OCI-LY3 (cell line): ENCODE measurements at regions not wholly inside any gene's neighbourhood (a gene's known extent, or its start where the extent isn't known, plus 50 kb on each side); places are given as distances from the start of the nearest gene placed in this dataset.

Source experiments
- H2AFZ ChIP-seq: fragments of 200-600, 300-600 bp; shearing (Covaris generic); 2 replicates; pipeline ENCODE4 v1.6.0; 2014; ENCODE audit warnings: antibody characterized with exemption, low read depth, low read length
- H3K27ac ChIP-seq: fragments of 200-600, 300-600 bp; sonication (generic); 2 replicates; pipeline ENCODE4 v1.5.1; 2014; ENCODE audit warnings: mild to moderate bottlenecking, low read length, moderate library complexity, mixed read lengths
- H3K27me3 ChIP-seq: fragments of 200-600, 300-600 bp; sonication (generic); 2 replicates; pipeline ENCODE4 v1.6.1; 2014; ENCODE audit warnings: low read depth, low read length, mixed read lengths
- H3K36me3 ChIP-seq: fragments of 200-600, 300-600 bp; sonication (generic); replicated peaks from 2 replicates; pipeline ENCODE3; 2014; ENCODE audit warnings: low read depth, low read length, mixed read lengths
- H3K4me1 ChIP-seq: fragments of 300-600, 200-600 bp; sonication (generic); 2 replicates; pipeline ENCODE4 v1.6.1; 2014; ENCODE audit warnings: low read length, mixed read lengths
- H3K4me2 ChIP-seq: fragments of 200-600, 300-600 bp; sonication (generic); 2 replicates; pipeline ENCODE4 v1.6.1; 2014; ENCODE audit warnings: low read length, mixed read lengths
- H3K4me3 ChIP-seq: fragments of 300-600, 200-600 bp; sonication (generic); 2 replicates; pipeline ENCODE4 v1.5.1; 2014; ENCODE audit warnings: antibody characterized with exemption, mild to moderate bottlenecking, low read length, moderate library complexity
- H3K79me2 ChIP-seq: fragments of 300-600, 200-600 bp; shearing (Covaris generic); 2 replicates; pipeline ENCODE4 v1.6.1; 2014; ENCODE audit warnings: mild to moderate bottlenecking, low read length, mixed read lengths
- H3K9ac ChIP-seq: fragments of 300-600, 200-600 bp; shearing (Covaris generic); 2 replicates; pipeline ENCODE4 v1.6.0; 2014; ENCODE audit warnings: mild to moderate bottlenecking, low read length, moderate library complexity
- H3K9me3 ChIP-seq: fragments of 200-600, 300-600 bp; shearing (Covaris generic); 2 replicates; pipeline ENCODE4 v1.6.1; 2014; ENCODE audit warnings: low read length, mixed read lengths; ENCODE audit not compliant: insufficient read depth
- H4K20me1 ChIP-seq: fragments of 200-600, 300-600 bp; sonication (generic); 2 replicates; pipeline ENCODE4 v1.6.1; 2016; ENCODE audit warnings: low read length, mixed read lengths; ENCODE audit not compliant: insufficient read depth
- CTCF ChIP-seq: fragments of 200-600, 300-600 bp; sonication (generic); IDR thresholded peaks from 2 replicates; pipeline ENCODE4 v1.5.1; 2014; ENCODE audit warnings: antibody characterized with exemption, low read length, low read depth
- EZH2phosphoT487 ChIP-seq: fragments of 200-600 bp; shearing (Covaris generic); IDR thresholded peaks from 2 replicates; pipeline ENCODE4 v1.6.1; 2018; ENCODE audit warnings: antibody characterized with exemption, mixed run types, low read depth

- Histone ChIP-seq H2AFZ (no peak overlapping the region), H3K27me3 (peaks cover 34% of the 10 kb centered on the region), H3K27ac (no peak overlapping the region), H3K9ac (no peak overlapping the region), H3K36me3 (no peaks in the 10 kb centered on the region), H3K4me2 (no peak overlapping the region), H4K20me1 (no peaks in the 10 kb centered on the region), H3K79me2 (no peaks in the 10 kb centered on the region), H3K9me3 (no peaks in the 10 kb centered on the region), H3K4me1 (peaks cover 11% of the 10 kb centered on the region), H3K4me3 (no peak overlapping the region)
- no peak for TF ChIP-seq EZH2phosphoT487
Observed at GRCh38 chr11:79617561-79617960, 176.7 kb upstream of the TENM4 start.

- Histone ChIP-seq H3K4me2 (no peak overlapping the region), H3K36me3 (no peaks in the 10 kb centered on the region), H3K27ac (no peak overlapping the region), H2AFZ (no peak overlapping the region), H3K9ac (no peak overlapping the region), H4K20me1 (no peaks in the 10 kb centered on the region), H3K4me3 (no peak overlapping the region), H3K79me2 (no peaks in the 10 kb centered on the region), H3K4me1 (peaks cover 18% of the 10 kb centered on the region), H3K27me3 (peaks cover 30% of the 10 kb centered on the region), H3K9me3 (no peaks in the 10 kb centered on the region)
- TF ChIP-seq CTCF (no peak), EZH2phosphoT487 (no peak)
Observed at GRCh38 chr11:79616392-79616851, 175.6 kb upstream of the TENM4 start.

DNA sequence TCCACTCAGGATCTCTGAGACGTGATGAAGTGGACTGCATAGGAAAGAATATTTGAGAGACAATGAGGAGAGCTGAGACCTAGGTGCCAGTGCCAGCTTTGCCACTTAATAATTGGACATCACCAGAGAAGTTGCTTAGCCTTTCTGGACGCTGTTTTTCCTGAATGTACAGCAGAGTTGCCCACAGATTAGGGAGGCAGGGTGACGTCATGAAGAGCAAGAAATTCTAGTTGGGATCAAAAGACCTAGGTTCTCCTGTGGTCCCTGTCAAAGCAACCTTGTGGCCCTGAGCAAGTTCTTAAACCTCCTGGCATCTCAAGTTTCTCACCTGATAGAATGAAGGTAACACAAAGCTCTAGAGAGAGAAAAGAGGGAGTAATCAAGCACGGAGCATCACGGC is 174.6 kb upstream of the TENM4 start:
- no peak for TF ChIP-seq EZH2phosphoT487
- TF ChIP-seq CTCF = no peak
- no peak overlapping the region for H3K4me3 ChIP-seq
- H4K20me1 ChIP-seq = no peaks in the 10 kb centered on the region
- peaks cover 28% of the 10 kb centered on the region for H3K4me1 ChIP-seq
- no peaks in the 10 kb centered on the region for H3K36me3 ChIP-seq
- peaks cover 21% of the 10 kb centered on the region for H3K27me3 ChIP-seq
- no peaks in the 10 kb centered on the region for H3K9me3 ChIP-seq
- 0 out of 2 replicates have a peak overlapping the region, but pooled peaks have one; percentile 23 for H2AFZ ChIP-seq
- H3K27ac ChIP-seq = no peak overlapping the region
- no peak overlapping the region for H3K4me2 ChIP-seq
- no peak overlapping the region for H3K9ac ChIP-seq
- H3K79me2 ChIP-seq = no peaks in the 10 kb centered on the region

DNA sequence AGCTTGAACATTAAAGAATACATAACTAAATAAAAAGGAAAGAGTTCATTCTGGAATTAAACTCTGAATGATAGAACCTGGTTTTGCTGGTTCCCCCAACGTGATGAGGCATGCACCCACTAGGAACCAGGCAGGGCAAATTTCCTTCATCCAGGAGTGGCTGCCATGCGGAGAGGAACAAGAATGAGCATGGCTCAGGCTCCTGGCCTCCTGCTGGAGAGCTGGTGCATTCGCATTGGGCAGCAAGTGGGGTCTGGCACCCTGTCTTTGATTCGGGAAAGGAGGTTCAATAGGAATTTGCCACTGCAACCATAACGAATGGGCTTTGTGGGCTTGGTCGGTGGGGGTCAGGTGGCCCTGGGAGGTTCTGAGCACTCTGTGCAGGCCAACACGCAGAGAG is 169.8 kb upstream of the TENM4 start:
- TF ChIP-seq CTCF (no peak; the same call in 1 of the 2 replicates), EZH2phosphoT487 (no peak)
- Histone ChIP-seq H4K20me1 (no peaks in the 10 kb centered on the region), H3K9me3 (no peaks in the 10 kb centered on the region), H3K4me2 (peak overlapping the region; percentile 35), H3K79me2 (no peaks in the 10 kb centered on the region), H3K9ac (no peak overlapping the region), H3K27ac (no peak overlapping the region), H3K4me1 (peaks cover 54% of the 10 kb centered on the region), H3K36me3 (no peaks in the 10 kb centered on the region), H2AFZ (no peak overlapping the region), H3K27me3 (peaks cover 14% of the 10 kb centered on the region), H3K4me3 (no peak overlapping the region)

DNA sequence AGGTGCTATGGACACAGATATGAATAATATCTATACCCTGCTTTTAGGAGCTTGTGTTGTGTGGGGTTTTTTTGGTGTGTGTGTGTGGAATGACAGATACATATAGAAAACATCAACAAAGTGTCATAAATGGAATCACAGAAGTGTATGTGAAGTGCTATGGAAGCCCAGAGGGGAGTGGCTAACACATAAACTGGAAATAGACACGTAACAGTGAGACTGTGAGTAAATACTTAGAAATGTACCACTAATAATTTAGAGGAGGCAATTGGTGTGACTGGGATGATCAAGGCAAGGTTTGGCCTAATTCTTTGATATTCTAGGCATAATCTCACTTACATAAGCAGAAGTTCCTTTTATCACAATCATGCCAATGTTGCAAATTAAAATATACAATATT is 169.3 kb upstream of the TENM4 start:
- Histone ChIP-seq H4K20me1 (no peaks in the 10 kb centered on the region), H3K79me2 (no peaks in the 10 kb centered on the region), H3K9ac (no peak overlapping the region), H3K27ac (no peak overlapping the region), H3K4me1 (peaks cover 50% of the 10 kb centered on the region), H3K4me3 (no peak overlapping the region), H3K9me3 (no peaks in the 10 kb centered on the region), H3K27me3 (peaks cover 10% of the 10 kb centered on the region), H3K36me3 (no peaks in the 10 kb centered on the region), H3K4me2 (no peak overlapping the region), H2AFZ (no peak overlapping the region)
- no peak for TF ChIP-seq CTCF
- no peak for TF ChIP-seq EZH2phosphoT487
